ENCODE measurements at regions not wholly inside any gene's neighbourhood (a gene's known extent, or its start where the extent isn't known, plus 50 kb on each side); places are given as distances from the start of the nearest gene placed in this dataset.

DNA sequence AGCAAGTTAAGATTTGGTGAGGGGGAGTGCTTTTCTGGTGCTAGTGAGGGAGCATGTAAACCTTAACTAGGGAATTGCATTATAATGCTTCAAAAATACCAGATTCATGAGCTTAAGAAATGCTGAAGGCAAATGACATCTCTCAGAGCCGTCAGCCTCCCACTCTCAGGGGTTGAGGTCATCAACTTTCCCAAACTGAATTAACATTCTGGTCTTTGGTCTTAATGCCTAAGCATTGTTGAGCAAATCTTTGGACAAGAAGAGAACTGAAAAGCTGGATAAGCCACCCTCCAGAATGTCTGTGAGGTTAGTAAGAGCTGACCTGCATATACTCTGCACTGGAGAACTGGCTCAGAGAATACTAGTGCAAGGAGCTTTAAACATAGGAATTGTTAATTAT, 124.9 kb upstream of the GAP43 start:
- H3K27me3 Mint-ChIP-seq = no peaks in the 10 kb centered on the region
- no peak overlapping the region for H3K27ac Mint-ChIP-seq
- H3K4me3 Mint-ChIP-seq (ENCODE audit: low read depth) = no peak overlapping the region
- H3K36me3 Mint-ChIP-seq (ENCODE audit: insufficient read depth) = no peaks in the 10 kb centered on the region
- H3K9me3 Mint-ChIP-seq (ENCODE audit: low read depth) = no peaks in the 10 kb centered on the region
- no peak for DNase-seq (ENCODE audit: low spot score, unreplicated experiment)
- TF ChIP-seq, protein P1, sequence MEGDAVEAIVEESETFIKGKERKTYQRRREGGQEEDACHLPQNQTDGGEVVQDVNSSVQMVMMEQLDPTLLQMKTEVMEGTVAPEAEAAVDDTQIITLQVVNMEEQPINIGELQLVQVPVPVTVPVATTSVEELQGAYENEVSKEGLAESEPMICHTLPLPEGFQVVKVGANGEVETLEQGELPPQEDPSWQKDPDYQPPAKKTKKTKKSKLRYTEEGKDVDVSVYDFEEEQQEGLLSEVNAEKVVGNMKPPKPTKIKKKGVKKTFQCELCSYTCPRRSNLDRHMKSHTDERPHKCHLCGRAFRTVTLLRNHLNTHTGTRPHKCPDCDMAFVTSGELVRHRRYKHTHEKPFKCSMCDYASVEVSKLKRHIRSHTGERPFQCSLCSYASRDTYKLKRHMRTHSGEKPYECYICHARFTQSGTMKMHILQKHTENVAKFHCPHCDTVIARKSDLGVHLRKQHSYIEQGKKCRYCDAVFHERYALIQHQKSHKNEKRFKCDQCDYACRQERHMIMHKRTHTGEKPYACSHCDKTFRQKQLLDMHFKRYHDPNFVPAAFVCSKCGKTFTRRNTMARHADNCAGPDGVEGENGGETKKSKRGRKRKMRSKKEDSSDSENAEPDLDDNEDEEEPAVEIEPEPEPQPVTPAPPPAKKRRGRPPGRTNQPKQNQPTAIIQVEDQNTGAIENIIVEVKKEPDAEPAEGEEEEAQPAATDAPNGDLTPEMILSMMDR (IDR thresholded peaks at IDR 0.05; ENCODE audit: unreplicated experiment) = no peak
- H3K4me1 Mint-ChIP-seq (ENCODE audit: low read depth) = no peaks in the 10 kb centered on the region

- Mint-ChIP-seq H3K27ac (no peak overlapping the region), H3K27me3 (no peaks in the 10 kb centered on the region), H3K4me3 (ENCODE audit: low read depth) (no peak overlapping the region), H3K9me3 (ENCODE audit: low read depth) (no peaks in the 10 kb centered on the region), H3K4me1 (ENCODE audit: low read depth) (no peaks in the 10 kb centered on the region), H3K36me3 (ENCODE audit: insufficient read depth) (no peaks in the 10 kb centered on the region)
- TF ChIP-seq, protein P1 (IDR thresholded peaks at IDR 0.05; ENCODE audit: unreplicated experiment) = no peak
- DNase-seq (ENCODE audit: low spot score, unreplicated experiment) = no peak
Observed at GRCh38 chr3:115498898-115499297, 124.4 kb upstream of the GAP43 start.

DNA sequence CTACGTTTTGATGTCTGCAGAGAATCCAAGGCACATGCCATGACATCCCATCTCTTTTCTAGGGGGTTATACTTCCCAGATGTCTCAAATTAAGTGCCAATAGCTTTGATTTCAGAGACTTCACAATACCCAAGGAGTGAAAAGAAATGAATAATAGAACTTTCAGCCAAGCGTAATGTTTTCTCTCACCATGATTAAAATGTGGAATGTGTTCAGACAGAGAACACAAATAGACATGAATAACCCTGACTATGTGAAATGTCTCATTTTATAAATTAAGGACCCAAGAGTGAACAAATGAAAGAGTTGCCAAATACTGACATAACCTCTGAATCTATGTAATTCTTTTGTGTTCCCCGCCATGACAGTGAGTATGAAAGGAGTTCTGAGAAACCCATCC, 123.6 kb upstream of the GAP43 start:
- TF ChIP-seq, protein P1 (IDR thresholded peaks at IDR 0.05; ENCODE audit: unreplicated experiment) = no peak
- H3K4me3 Mint-ChIP-seq (ENCODE audit: low read depth) = no peak overlapping the region
- H3K9me3 Mint-ChIP-seq (ENCODE audit: low read depth) = no peaks in the 10 kb centered on the region
- no peak for DNase-seq (ENCODE audit: low spot score, unreplicated experiment)
- no peaks in the 10 kb centered on the region for H3K27me3 Mint-ChIP-seq
- H3K27ac Mint-ChIP-seq = no peak overlapping the region
- H3K4me1 Mint-ChIP-seq (ENCODE audit: low read depth) = no peaks in the 10 kb centered on the region
- no peaks in the 10 kb centered on the region for H3K36me3 Mint-ChIP-seq (ENCODE audit: insufficient read depth)

DNA sequence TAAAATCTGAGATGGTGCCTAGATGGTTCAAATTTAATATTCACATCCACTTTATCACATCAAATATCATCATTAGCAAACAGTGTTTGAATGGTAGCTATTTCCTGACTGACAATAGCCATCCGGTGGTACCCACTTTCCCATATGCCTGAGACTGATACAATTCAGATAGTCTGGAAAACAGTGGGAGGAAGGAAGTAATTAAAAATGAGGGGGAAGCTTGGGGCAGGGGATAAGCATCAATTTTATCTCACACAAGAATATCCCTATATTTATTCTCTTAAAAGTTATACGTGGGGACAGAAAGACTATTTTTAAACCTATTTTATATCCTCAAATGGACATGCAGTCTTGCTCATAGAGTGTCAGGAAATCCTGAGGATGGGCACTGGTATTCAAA, 122.5 kb upstream of the GAP43 start:
- Mint-ChIP-seq H3K27me3 (no peaks in the 10 kb centered on the region), H3K9me3 (ENCODE audit: low read depth) (no peaks in the 10 kb centered on the region), H3K27ac (no peak overlapping the region), H3K36me3 (ENCODE audit: insufficient read depth) (no peaks in the 10 kb centered on the region), H3K4me3 (ENCODE audit: low read depth) (no peak overlapping the region), H3K4me1 (ENCODE audit: low read depth) (no peaks in the 10 kb centered on the region)
- DNase-seq (ENCODE audit: low spot score, unreplicated experiment) = no peak
- TF ChIP-seq, protein P1 (IDR thresholded peaks at IDR 0.05; ENCODE audit: unreplicated experiment) = no peak

- Mint-ChIP-seq H3K27ac (no peak overlapping the region), H3K27me3 (no peaks in the 10 kb centered on the region), H3K36me3 (ENCODE audit: insufficient read depth) (no peaks in the 10 kb centered on the region), H3K9me3 (ENCODE audit: low read depth) (peaks cover 6% of the 10 kb centered on the region), H3K4me3 (ENCODE audit: low read depth) (no peak overlapping the region), H3K4me1 (ENCODE audit: low read depth) (no peaks in the 10 kb centered on the region)
- TF ChIP-seq, protein P1 (IDR thresholded peaks at IDR 0.05; ENCODE audit: unreplicated experiment) = no peak
- no peak for DNase-seq (ENCODE audit: low spot score, unreplicated experiment)
Observed at GRCh38 chr3:115502128-115502527, 121.2 kb upstream of the GAP43 start.
